Limb (tissue), 2 donors: ENCODE measurements at regions not wholly inside any gene's neighbourhood (a gene's known extent, or its start where the extent isn't known, plus 50 kb on each side); places are given as distances from the start of the nearest gene placed in this dataset.
A peak's percentile ranks its signal among the peaks of the same experiment; 100 is the strongest.

Source experiments
- DNase-seq, 2 donors: peaks; one replicate each; pipeline ENCODE4 v3.0.0-alpha.2; 2016; ENCODE audit errors: extremely low spot score in 2 of 2

DNA sequence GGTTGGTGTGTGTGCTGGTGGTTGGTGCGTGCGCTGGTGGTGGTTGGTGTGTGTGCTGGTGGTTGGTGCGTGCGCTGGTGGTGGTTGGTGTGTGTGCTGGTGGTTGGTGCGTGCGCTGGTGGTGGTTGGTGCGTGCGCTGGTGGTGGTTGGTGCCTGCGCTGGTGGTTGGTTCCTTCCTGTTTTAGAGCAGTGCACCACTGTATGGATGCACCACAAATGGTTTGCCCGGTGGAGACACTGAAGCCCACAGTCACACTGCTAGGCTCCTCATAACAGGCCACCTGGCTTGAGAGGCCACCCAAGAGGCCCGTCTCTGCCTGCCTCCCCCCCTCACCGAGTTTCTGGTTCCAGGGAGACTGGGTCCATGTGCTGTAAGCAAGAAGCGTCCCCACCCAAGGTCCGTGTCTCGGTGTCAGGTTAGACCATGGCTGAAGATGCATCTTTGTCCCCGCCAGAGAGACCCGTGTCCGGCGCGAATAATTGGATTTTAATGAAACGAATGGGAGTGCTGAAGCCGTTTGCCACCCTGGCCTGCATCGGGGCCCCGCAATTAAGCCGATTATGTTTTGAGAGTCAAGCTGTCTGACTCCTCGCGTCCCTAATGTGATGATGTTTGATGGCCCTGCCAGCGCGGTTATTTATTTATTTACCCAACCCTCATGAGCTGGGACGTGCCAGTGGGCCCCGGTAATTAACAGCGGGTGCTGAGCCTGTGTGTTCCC lies 161.3 kb upstream of the GSE1 start:
- DNase-seq, result no peak

DNA sequence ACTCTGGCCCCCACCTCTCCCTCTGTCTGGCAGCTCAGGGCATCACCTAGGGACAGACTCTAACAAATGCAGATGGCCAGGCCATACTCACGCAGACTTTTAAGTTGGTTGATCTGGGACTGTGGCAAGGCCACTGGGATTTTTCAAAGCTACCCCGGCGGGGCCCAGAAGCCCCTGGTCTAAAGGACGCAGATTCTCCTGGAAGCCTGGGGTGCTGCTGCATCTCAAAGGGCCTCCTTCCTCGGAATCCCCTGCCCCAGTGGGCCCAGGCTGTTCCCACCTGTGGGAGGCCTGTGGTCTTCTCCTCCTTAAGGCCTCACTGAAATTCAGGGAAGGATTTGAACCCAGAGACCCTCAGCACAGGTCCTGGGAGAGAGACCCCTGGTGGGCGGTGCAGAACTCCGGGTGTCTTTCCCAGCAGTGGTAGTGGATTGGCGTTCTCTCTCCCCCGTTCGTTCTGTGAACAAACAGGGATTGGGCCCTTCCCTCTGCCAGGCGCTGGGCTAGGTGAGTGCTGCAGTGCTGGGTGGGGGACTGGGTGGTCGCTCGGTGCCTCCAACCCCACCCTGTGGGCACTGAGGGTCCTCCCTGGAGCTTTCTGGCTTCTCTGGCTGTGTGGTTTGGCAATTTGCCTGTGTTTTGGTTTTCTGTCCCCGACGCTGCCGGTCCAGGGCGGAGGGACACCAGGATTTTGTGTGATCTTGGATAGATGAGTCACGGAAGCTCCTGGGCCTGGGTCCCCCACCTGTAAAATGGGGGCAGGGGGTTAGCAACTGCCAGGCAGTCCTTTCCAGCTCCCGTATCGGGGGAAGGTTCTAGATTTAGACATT lies 160.5 kb upstream of the GSE1 start:
- no peak for DNase-seq

DNA sequence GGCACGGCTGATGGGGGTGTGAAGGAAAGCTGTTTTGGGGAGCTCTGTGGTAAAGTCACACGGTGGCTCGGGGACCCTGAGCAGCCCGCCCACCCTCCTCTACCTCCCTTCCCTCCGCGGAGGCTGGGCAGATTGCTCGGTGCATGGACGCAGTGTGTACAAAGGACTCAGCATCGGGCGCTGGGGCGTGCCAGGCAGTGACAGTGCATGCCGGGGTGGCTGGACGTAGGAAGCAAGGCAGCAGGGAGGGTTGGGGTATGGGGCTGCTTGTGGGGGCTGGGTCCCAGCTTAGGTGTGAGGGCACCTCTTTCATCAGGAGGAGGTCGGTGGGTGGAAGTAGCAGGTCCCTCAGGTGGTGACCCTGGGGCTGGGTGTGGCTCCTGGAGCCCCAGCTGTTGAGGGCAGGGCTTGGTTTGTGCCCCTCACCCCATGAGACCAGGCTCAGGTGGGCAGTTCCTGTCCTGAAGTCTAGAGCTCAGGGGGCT lies 159.9 kb upstream of the GSE1 start:
- DNase-seq, result no peak

DNA sequence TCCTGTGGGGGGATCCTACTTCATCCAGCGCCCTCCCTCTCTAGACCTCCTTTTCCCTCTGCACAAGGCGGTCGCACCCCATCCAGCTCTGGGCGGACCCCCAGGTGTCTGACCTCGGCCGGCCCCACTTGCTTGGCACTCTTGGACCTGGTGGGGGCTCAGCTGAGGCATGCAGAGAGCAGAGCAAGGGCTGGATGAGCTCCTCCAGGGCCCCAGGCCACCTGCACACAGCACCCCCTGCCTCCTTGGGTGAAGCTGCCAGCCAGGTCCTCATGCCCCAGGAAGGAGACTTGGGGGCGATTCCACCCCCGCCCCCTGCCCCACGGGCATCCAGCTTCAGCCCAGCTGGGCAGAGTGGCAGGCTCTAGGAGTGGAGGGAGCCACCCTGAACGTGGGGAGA lies 159.4 kb upstream of the GSE1 start:
- DNase-seq, result no peak

DNA sequence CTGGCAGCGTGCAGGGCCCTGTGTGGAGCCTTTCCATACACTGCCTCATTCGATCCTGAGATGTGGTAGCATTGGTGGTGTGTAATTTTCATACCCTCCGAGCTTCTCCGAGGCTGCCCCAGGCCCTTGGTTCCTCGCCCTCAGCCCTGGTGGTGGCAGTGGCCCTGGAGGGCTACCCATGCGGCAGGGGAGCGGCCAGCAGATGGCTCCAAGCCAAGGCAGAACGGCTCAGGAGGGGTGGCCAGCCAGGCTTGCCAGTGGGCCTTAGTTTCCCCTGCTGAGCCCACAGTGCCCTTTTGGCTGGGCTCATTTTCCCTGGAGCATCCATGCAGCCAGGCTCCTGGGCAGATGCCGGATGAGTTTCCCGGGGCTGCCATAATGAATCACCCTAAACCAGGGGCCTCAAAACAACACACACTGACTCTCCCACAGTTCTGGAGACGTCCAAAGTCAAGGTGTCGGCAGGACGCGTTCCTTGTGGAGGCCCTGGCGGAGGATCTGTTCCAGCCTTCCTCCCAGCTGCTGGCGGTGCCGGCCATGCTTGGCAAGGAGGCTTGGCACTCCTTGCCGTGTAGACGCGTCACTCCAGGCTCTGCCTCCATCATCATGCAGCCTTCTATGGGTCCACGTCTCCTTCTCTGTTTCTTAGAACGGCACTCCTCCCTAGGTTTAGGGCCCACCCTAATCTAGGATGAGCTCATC lies 158.8 kb upstream of the GSE1 start:
- DNase-seq, result no peak

DNA sequence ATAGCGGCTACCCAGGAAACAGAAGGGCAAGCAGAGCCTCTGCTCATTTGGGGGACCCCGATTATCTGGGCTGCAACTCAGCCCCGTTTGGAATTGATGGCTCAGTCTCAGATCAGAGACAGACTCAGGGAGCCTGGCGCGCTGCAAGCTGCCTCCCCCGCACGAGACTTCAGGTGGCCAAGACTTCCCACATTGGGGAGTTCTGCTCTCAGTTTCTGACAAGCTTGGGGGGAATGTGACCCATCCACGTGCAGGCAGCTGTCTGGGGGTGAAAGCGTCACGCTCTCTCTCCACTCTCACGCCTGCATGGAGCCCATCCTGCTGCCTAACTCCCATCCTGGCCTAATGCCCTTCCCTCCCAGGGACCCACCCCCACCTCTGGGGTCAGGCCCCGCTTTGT lies 157.6 kb upstream of the GSE1 start:
- DNase-seq, result no peak

DNA sequence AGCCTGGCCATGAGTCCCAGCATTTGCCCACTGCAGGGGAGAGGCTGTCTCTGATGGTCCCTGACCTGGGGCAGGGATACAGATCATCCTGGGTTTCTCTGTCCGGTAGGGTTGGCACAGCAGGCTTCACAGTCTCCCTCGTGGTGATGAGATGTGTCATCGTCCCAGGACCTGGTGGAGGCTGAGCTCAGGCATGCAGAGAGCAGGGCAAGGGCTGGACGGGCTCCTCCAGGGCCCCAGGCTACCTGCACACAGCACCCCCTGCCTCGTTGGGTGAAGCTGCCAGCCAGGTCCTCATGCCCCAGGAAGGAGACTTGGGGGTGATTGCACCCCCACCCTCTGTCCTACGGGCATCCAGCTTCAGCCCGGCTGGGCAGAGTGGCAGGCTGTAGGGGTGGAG lies 155.8 kb upstream of the GSE1 start:
- DNase-seq, result no peak

DNA sequence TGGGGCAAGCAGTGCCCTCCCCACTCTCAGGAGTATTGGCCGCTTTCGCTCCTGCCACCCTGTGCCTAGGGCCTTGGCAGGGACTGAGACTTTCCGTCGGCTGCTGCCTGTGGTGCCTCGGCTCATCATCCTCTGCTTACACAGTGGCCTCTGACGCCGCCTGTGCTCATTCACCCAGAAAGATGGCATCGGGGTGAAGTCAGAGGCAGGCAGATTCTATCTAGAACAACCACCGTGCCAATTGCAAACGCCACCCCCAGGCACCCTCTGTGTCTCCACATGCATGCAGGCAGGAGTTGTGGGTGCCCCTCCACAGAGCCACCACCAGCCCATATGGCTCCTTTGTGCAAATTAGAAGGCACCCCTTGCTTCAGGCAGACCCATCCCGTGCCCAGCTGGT lies 154.2 kb upstream of the GSE1 start:
- no peak for DNase-seq

DNA sequence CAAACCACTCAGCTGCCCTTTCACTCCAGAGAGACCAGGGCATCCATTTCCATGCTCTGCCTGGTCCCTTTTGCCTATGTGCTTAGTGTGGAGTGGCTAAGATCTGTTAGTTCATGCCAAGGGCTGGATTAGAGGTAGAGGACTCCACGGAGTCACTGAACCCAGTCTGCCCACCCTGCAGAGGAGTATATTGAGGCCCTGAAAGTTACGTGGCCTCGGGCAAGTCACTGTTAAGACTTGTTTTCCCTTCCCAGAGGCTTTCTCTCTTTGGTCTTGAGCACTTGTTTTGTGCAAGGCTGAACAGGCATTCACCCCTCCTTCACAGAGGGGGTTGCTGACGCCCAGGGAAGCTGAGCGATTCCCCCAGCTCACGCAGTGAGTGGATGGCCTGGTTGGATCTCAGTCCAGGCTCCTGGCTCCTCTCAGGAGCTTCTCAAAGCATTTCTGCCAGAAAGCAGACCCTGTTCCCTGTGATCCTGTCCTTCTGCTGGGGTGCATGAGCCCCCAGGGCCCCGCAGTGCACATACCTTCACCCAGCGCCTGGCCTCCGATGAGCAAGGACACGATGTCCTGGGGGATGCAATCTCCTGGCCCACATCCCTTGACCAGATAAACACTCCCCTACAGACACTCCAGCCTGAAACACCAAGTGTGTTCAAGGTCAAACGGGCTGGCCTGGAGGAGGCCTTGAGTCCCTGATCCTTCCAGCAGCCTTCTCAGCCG lies 153.4 kb upstream of the GSE1 start:
- DNase-seq, result no peak

DNA sequence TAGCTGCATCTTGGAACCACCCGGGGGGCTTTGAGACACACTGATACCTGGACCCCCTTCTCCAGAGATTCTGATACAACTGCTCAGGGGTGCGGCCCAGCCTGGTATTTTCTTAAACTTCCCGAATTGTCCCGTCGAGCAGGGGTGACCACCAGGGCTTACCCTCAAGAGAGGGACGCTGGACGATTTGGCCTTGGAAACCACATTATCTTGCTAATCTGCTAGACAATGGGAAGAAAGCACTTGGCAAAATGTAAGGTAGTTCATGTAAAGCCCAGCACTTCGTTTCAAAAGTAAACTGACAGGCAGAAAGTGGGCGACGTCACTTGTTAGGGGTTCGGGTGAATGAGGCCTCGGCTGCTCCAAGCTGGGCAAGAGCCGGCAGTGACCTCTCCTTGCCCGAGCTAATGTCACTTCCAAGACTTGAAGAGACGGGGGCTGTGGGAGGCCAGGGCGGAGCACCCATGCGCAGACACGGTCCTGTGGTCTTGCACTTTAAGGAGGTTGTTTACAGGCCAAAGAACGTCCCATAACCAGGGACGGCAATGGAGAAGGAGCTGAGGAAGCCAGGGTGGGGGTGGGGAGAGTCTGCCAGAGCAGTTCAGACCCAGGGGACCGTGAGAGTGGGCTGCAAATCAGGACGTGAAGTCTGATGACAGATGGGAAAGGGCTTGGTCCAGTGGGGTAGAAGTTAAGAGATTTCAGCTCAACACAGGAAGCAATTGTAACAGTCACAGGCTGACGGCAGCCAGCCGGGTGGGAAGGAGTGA lies 152.7 kb upstream of the GSE1 start:
- DNase-seq, result no peak

DNA sequence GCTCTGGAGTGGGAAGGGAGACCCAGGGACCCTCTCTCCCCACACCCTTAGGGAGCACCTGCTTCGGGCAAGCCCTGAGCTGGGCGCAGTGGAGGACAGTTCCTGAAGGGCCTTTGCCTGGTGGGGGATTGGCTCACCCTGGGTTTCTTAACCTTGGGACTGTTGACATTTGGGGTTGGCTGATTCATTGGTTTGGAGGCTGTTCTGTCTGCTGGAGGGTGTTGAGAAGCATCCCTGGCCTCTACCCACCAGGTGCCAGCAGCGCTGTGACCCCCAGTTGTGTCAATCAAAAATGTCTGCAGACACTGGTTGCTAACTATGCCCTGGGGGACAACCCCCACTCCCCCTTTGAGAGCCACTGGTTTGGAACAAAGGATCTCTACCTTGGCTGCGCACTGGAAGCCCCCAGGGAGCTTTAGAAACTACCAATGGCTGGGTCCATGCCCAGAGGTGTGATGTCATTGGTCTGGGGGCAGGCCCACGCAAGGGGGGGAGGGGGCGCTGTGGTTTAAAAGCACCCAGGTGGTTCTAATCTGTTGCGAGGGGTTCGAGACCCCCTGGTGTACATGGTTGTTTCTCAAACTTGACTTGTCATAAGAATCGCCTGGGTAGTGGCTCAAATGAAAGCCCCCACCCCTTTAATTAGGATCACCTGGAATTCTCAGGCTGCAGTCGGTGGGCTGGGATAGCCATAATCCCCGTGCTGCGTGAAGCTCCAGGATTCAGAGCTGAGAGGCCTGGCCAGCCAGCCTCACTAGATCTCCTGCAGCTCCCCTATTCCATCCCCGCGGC lies 151.9 kb upstream of the GSE1 start:
- DNase-seq, result no peak

DNA sequence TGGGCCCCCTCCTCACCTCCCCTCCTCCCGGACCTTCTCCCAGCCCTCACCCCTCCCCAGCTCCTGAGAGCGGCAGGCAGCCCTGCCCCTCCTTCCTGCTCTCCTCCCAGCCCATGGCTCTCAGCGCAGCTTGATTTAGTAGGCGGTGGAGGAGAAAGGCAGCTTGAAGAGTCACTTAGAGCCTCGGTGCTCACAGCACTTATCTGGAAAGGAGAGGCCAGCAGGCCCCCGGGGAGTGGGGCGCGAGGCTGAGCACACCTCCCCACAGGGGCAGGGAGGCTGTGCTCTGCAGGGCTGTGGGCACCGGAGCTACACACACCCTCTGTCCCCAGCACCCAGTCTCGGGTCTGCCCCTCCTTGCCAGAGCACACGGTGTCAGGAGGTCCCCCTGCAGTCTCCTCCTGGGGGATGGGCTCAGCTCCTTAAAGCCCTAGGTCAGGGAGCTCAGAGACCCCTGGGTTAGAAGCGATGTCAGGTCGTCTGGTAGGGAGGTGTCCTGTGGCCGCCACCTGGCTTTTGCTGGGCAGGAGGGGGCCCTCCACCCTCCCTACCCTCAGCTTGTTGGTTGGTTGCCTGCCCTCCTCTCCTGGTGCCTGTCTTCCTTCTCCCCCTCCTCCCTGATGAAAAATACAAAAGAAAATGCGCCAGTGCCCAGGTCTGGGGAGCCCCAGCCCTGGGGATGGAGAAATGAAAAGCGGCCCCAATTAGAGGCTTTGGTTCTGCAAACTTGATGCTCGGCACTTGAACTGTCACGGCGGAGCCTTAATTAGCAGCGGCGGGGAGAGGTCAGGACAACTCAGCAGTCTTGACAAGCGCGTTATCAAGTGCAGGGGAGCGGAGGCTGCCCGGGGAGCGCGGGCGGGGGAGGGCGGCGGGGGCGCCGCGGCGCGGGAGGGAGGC lies 151.1 kb upstream of the GSE1 start:
- DNase-seq, result peak in 1 of 2 donors; percentile 81

DNA sequence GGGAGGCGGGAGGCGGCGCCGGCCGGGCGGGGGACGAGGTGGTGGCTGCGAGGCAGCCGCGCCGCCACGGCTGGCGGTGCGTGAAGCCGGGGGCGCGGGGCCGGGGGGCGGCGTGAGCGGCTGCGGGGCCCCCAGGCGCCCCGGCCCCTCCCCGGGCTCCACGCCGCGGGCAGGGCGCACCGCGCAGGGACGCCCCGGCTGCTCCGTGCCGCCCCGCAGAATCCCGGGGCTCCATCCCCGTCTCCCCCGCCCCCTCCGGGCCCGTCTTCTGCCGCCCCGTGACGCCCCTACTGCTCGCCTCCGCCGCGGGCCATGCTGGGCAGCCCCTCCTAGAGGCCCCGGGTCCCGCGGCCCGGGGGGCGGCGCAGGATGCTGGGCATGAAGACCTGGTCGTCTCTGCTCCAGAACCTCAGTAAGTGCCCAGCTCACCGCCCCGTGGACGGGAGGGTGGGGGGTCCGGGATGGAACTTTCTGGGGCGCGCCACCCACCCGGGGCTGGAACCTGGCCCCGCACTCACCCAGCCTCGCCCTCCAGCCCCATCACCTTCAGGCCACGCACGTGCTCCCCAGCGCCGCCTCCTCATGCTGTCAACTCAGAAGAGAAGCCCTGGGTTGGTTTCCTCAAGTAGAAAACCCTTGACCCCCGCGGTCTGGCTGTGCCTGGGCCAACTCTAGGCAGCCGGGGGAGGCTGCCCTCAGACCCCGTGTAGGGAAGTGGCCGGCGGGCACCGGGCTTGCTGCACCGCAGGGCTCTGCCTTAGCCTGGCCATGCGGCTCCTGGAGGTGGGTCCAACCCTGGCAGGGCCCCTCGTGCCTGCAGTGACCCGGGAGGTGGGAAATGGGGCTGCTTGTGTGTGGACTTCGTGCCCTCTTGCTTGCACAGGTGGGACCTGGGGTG lies 150.2 kb upstream of the GSE1 start:
- no peak for DNase-seq

DNA sequence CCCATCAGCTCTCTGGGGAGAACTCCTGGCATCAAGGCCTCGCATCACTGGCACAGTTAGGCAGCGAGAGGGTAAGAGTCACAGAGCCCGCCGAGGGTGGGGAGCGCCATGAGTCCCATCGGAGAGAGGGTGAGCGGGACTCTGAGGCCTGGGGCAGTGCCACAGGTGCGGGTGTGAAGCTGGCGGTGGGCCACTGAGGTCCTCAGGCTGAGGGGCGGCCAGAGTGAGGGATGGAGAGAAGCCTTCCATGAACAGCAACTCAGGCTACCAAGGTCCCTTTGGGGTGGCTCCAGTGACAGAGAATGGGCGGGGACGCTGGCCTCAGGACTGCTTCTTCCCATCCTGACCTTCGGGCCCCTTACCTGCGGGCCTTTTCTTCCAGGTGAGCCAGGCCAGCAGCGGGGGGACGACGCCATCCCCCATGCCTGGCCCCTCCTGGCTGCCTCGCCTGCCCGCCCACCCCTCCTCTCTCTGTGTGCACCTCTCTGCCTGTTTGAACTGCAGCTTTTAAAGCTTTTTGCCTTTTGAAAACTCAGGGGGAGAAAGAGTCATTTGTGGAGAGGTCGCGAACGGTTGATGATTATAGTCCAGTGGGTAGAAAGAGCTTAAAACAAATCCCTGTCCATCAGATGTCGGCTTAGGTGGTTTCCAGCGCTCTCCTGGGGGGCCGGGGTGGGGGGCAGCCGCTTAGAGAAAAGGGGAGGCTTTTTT lies 149.3 kb upstream of the GSE1 start:
- DNase-seq, result no peak

DNA sequence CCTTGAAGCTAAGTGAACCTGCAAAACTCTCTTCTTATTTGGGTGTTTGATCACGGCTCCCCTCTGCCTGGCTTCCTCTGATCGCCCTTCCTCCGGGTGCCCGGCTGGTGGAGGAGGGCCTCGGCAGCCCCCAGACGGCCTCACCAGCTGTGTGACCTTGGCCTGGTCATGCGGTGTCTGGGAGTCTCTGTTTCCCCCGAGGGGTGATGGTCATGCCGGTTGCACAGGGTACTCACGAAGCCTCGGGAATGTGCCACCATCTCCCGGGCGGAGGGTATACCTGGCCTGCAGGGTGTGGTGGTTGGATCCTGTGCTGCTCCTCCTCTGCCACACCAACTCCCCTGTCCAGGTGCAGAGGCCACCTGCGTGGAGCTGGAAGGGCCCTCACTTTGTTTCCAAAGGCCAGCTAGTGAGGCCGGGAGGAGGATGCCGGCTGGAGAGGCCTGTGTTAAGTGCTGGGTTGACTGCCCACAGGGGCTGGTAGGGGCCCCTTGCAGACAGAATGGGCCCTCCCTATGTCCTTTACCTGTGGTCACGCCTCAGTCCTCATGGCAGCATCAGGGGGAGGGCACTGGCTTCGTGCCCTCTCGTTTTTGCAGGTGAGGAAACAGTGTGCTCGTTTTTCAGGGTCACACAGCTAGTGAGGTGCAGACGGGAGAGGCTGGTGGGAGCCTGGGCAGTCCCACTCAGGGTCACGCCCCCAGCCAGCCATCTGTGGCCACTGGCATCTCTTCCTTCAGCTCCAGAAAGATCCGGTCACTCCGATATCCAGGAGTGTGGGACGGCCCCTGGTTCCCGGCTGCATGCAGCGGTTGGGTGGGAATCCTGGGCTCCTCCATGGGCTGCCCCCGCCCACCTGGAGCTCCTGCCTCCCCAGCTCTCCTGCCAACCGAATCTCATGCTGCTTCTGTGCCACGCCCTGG lies 148.5 kb upstream of the GSE1 start:
- no peak for DNase-seq
